Choroid plexus epithelial cell (primary cell): ENCODE measurements at regions not wholly inside any gene's neighbourhood (a gene's known extent, or its start where the extent isn't known, plus 50 kb on each side); places are given as distances from the start of the nearest gene placed in this dataset.
"Not testable (repeated sequence)": the region's sequence is repeated elsewhere in the genome, so short reads cannot be mapped to it uniquely, and the experiment has no call there.

Source experiments
- DNase-seq: peaks from one replicate; pipeline ENCODE4 v3.0.0-alpha.2; 2010; ENCODE audit warnings: low read depth
- H3K4me3 ChIP-seq: 2 replicates; pipeline ENCODE4 v1.5.1; 2011; ENCODE audit warnings: low read depth, mild to moderate bottlenecking, control low read depth, low read length, moderate library complexity
- CTCF ChIP-seq: conservative IDR thresholded peaks from 2 replicates; pipeline ENCODE4 v1.5.1; 2011; ENCODE audit warnings: low read depth, mild to moderate bottlenecking, control low read depth, inconsistent platforms, low read length, moderate library complexity

GRCh38 chr3:21220944-21221343, 530.1 kb downstream of the ZNF385D start:
- H3K4me3 ChIP-seq = no peak overlapping the region
- no peak for TF ChIP-seq CTCF
- no peak for DNase-seq

GRCh38 chr3:21216598-21216997, 534.4 kb downstream of the ZNF385D start:
- DNase-seq = peak; percentile 2
- peak; percentile 25 for TF ChIP-seq CTCF
- H3K4me3 ChIP-seq = no peak overlapping the region

- H3K4me3 ChIP-seq, DNase-seq: not testable (repeated sequence)
Observed at GRCh38 chr3:21204122-21204521, 546.9 kb downstream of the ZNF385D start.

- no peak for DNase-seq
- no peak overlapping the region for H3K4me3 ChIP-seq
- TF ChIP-seq CTCF = no peak
Observed at GRCh38 chr3:21195203-21195602, 555.8 kb downstream of the ZNF385D start.

- H3K4me3 ChIP-seq, DNase-seq: not testable (repeated sequence)
Observed at GRCh38 chr3:21194036-21194435, 557.0 kb downstream of the ZNF385D start.

- TF ChIP-seq CTCF = no peak
- no peak for DNase-seq
- H3K4me3 ChIP-seq = no peak overlapping the region
Observed at GRCh38 chr3:21188459-21188858, 562.6 kb downstream of the ZNF385D start.

GRCh38 chr3:21185816-21186314, 565.1 kb downstream of the ZNF385D start:
- TF ChIP-seq CTCF = no peak
- no peak for DNase-seq
- no peak overlapping the region for H3K4me3 ChIP-seq

- no peak overlapping the region for H3K4me3 ChIP-seq
- DNase-seq = no peak
- TF ChIP-seq CTCF = no peak
Observed at GRCh38 chr3:21174461-21174860, 576.5 kb downstream of the ZNF385D start.
